ENCODE measurements at regions not wholly inside any gene's neighbourhood (a gene's known extent, or its start where the extent isn't known, plus 50 kb on each side); places are given as distances from the start of the nearest gene placed in this dataset.

DNA sequence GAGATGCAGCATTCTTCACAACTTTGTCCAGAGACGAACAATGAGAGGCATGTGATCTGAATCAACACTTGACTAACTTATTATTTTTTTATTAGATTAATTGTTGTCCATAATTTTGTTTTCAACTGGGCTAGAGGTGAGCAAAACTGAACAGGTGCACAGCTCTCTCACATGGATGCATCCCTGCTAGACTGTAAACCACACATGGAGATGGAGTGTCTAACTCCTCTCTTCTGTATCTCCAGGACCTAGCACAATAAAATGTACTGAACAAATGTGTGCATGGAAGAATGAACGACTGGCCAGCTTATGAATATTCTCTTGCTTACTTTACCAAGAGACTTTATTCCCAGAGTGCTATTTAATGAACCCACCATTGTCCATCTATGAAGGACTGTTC lies 627.7 kb downstream of the LIG4 start:
- 83% methylated on average over 2 of the region's 2 CpGs for WGBS (ENCODE audit: low lambda C conversion rate)
- no peak overlapping the region for H3K4me3 ChIP-seq (ENCODE audit: low read depth in 2 of 2, low read length in 1 of 2)
- H3K9me3 ChIP-seq: no peaks in the 10 kb centered on the region
- peaks cover 4 to 5% of the 10 kb centered on the region in 2 experiments; a peak in 3 of 4 replicates for H3K4me1 ChIP-seq (ENCODE audit: control insufficient read depth in 1 of 2, insufficient read depth in 2 of 2, low read depth in 1 of 2, low read length in 1 of 2)
- H3F3A ChIP-seq (replicated peaks; ENCODE audit: insufficient read depth): no peaks in the 10 kb centered on the region
- H2AFZ ChIP-seq (ENCODE audit: low read depth): no peak overlapping the region
- TF ChIP-seq MEF2A (IDR thresholded peaks at IDR 0.05; ENCODE audit: borderline replicate concordance, low read depth) (no peak), RFX5 (IDR thresholded peaks at IDR 0.05; ENCODE audit: low read length) (no peak), GABPA (IDR thresholded peaks at IDR 0.05; ENCODE audit: low read depth) (no peak), USF2 (IDR thresholded peaks at IDR 0.05; ENCODE audit: borderline replicate concordance, low read depth, low read length) (no peak), CTCF (IDR thresholded peaks at IDR 0.05) (no peak), RCOR1 (IDR thresholded peaks at IDR 0.05; ENCODE audit: low read length) (no peak), NFIC (IDR thresholded peaks at IDR 0.05; ENCODE audit: borderline replicate concordance) (no peak), SIN3A (IDR thresholded peaks at IDR 0.05; ENCODE audit: borderline replicate concordance, low read depth, low read length) (no peak), JUND (IDR thresholded peaks at IDR 0.05) (no peak), NRF1 (IDR thresholded peaks at IDR 0.05; ENCODE audit: low read depth, low read length) (no peak)
- TF ChIP-seq, protein P1, sequence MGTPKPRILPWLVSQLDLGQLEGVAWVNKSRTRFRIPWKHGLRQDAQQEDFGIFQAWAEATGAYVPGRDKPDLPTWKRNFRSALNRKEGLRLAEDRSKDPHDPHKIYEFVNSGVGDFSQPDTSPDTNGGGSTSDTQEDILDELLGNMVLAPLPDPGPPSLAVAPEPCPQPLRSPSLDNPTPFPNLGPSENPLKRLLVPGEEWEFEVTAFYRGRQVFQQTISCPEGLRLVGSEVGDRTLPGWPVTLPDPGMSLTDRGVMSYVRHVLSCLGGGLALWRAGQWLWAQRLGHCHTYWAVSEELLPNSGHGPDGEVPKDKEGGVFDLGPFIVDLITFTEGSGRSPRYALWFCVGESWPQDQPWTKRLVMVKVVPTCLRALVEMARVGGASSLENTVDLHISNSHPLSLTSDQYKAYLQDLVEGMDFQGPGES (IDR thresholded peaks at IDR 0.05; ENCODE audit: low read depth, low read length): no peak
- TF ChIP-seq, protein P2, sequence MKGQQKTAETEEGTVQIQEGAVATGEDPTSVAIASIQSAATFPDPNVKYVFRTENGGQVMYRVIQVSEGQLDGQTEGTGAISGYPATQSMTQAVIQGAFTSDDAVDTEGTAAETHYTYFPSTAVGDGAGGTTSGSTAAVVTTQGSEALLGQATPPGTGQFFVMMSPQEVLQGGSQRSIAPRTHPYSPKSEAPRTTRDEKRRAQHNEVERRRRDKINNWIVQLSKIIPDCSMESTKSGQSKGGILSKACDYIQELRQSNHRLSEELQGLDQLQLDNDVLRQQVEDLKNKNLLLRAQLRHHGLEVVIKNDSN (IDR thresholded peaks at IDR 0.05; ENCODE audit: borderline replicate concordance, low read depth): no peak
- TF ChIP-seq, protein P3, sequence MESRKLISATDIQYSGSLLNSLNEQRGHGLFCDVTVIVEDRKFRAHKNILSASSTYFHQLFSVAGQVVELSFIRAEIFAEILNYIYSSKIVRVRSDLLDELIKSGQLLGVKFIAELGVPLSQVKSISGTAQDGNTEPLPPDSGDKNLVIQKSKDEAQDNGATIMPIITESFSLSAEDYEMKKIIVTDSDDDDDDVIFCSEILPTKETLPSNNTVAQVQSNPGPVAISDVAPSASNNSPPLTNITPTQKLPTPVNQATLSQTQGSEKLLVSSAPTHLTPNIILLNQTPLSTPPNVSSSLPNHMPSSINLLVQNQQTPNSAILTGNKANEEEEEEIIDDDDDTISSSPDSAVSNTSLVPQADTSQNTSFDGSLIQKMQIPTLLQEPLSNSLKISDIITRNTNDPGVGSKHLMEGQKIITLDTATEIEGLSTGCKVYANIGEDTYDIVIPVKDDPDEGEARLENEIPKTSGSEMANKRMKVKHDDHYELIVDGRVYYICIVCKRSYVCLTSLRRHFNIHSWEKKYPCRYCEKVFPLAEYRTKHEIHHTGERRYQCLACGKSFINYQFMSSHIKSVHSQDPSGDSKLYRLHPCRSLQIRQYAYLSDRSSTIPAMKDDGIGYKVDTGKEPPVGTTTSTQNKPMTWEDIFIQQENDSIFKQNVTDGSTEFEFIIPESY (IDR thresholded peaks at IDR 0.05; ENCODE audit: borderline replicate concordance, low read depth): no peak
- DNase-seq: no peak
- H3K27me3 ChIP-seq (ENCODE audit: insufficient read depth): no peaks in the 10 kb centered on the region
- H3K27ac ChIP-seq (ENCODE audit: low read depth in 2 of 2, low read length in 1 of 2): no peak overlapping the region
- ChIA-PET CTCF (no interaction called here), POLR2A (no interaction called here)
- no peak overlapping the region for H3K9ac ChIP-seq
- peaks cover 0 to 2% of the 10 kb centered on the region in 2 experiments for H3K36me3 ChIP-seq (replicated peaks in 1 of 2; ENCODE audit: control insufficient read depth in 1 of 2, insufficient read depth in 2 of 2, low read length in 1 of 2)
- peaks cover 4% of the 10 kb centered on the region; the same call in 1 of the 2 replicates for H4K20me1 ChIP-seq (ENCODE audit: insufficient read depth)
- 0 out of 2 replicates have a peak, but pooled peaks cover 3% of the 10 kb centered on the region for H3K79me2 ChIP-seq (ENCODE audit: insufficient read depth)
- no peak overlapping the region for H3K4me2 ChIP-seq
- no peaks in the 10 kb centered on the region for H3K9me2 ChIP-seq
